ENCODE measurements at regions not wholly inside any gene's neighbourhood (a gene's known extent, or its start where the extent isn't known, plus 50 kb on each side); places are given as distances from the start of the nearest gene placed in this dataset.

DNA sequence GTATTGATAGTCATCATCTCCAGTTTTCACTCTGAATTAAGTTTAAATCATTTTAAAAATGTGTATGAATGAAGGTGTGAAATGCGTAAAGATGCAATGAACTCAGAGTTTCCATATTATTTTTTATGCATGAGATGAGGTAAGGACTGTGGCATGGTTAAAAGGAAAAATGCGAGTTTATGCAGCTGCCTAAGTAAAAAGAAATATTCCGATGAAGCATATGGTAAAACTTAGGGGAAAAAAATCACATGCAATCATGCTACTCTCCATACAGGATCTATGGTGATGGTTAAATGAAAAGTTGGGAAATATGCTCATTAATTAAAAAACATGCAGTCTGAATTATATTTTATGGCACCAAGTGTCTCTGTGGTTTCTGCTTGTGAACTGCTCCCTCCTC is 77.5 kb upstream of the SP8 start:
- Histone ChIP-seq H3K9me2 (ENCODE audit: insufficient read depth, low read length) (no peaks in the 10 kb centered on the region), H3K4me1 (ENCODE audit: insufficient read depth, low read length, poor library complexity, severe bottlenecking) (no peaks in the 10 kb centered on the region), H3K79me2 (ENCODE audit: insufficient read depth, low read depth, low read length) (no peaks in the 10 kb centered on the region), H2AFZ (ENCODE audit: low read length) (no peak overlapping the region), H3K9me3 (ENCODE audit: low read length) (no peaks in the 10 kb centered on the region), H3K4me2 (ENCODE audit: low read length) (no peak overlapping the region), H3K27ac (ENCODE audit: low read depth, low read length, poor library complexity, severe bottlenecking) (no peak overlapping the region), H4K20me1 (ENCODE audit: insufficient read depth, low read length) (no peaks in the 10 kb centered on the region), H3K4me3 (ENCODE audit: low read depth, low read length, poor library complexity, severe bottlenecking) (no peak overlapping the region), H3K36me3 (ENCODE audit: insufficient read depth, low read length) (no peaks in the 10 kb centered on the region)
- no TSS peak for BruUV-seq (replicated peaks)
- intact Hi-C loops (cut with micrococcal nuclease; ENCODE audit: unreplicated experiment): no loop called here
- POLR2A ChIA-PET: interaction anchor here (0.7 kb wide), 1 partner anchor 936 kb away, joined by 3 read pairs; no protein-coding TSS in a partner anchor
- DNase-seq (ENCODE audit: low spot score): no peak
- TF ChIP-seq EZH2phosphoT487 (IDR thresholded peaks at IDR 0.05; ENCODE audit: borderline replicate concordance, low read depth, low read length): no peak
- TF ChIP-seq, protein P1, sequence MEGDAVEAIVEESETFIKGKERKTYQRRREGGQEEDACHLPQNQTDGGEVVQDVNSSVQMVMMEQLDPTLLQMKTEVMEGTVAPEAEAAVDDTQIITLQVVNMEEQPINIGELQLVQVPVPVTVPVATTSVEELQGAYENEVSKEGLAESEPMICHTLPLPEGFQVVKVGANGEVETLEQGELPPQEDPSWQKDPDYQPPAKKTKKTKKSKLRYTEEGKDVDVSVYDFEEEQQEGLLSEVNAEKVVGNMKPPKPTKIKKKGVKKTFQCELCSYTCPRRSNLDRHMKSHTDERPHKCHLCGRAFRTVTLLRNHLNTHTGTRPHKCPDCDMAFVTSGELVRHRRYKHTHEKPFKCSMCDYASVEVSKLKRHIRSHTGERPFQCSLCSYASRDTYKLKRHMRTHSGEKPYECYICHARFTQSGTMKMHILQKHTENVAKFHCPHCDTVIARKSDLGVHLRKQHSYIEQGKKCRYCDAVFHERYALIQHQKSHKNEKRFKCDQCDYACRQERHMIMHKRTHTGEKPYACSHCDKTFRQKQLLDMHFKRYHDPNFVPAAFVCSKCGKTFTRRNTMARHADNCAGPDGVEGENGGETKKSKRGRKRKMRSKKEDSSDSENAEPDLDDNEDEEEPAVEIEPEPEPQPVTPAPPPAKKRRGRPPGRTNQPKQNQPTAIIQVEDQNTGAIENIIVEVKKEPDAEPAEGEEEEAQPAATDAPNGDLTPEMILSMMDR (conservative IDR thresholded peaks at IDR 0.05; ENCODE audit: low read length): no peak
- CTCF ChIA-PET (ENCODE audit: unreplicated experiment): no interaction called here

DNA sequence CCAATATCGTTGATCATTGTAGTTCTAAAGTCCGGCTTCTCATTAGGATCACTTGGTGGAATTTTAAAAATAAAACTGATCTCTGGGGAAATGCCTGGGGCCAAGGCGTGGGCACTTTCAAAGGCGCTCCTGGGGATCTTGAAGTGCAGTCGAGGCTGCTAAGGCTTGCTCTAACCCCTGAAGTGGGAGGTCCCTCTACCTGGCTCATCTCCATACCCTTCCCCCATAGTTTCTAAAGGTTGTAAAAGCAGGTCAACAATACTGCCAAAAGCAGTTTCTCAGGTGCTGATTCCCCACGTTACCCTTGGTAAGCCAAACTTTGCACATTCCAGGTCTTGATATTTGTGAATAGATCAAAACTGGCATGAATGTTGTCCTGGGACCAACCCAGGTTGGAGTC is 79.0 kb upstream of the SP8 start:
- intact Hi-C loops (cut with micrococcal nuclease; ENCODE audit: unreplicated experiment): no loop called here
- ChIA-PET POLR2A (no interaction called here), CTCF (ENCODE audit: unreplicated experiment) (no interaction called here)
- H3K79me2 ChIP-seq (ENCODE audit: insufficient read depth, low read depth, low read length): no peaks in the 10 kb centered on the region
- H2AFZ ChIP-seq (ENCODE audit: low read length): no peak overlapping the region
- H3K9me2 ChIP-seq (ENCODE audit: insufficient read depth, low read length): no peaks in the 10 kb centered on the region
- no peaks in the 10 kb centered on the region for H4K20me1 ChIP-seq (ENCODE audit: insufficient read depth, low read length)
- no peaks in the 10 kb centered on the region for H3K36me3 ChIP-seq (ENCODE audit: insufficient read depth, low read length)
- H3K4me2 ChIP-seq (ENCODE audit: low read length): no peak overlapping the region
- TF ChIP-seq, protein P1 (conservative IDR thresholded peaks at IDR 0.05; ENCODE audit: low read length): no peak
- TF ChIP-seq EZH2phosphoT487 (IDR thresholded peaks at IDR 0.05; ENCODE audit: borderline replicate concordance, low read depth, low read length): no peak
- H3K4me3 ChIP-seq (ENCODE audit: low read depth, low read length, poor library complexity, severe bottlenecking): no peak overlapping the region
- no peaks in the 10 kb centered on the region for H3K9me3 ChIP-seq (ENCODE audit: low read length)
- H3K27ac ChIP-seq (ENCODE audit: low read depth, low read length, poor library complexity, severe bottlenecking): no peak overlapping the region
- no peak for DNase-seq (ENCODE audit: low spot score)
- H3K4me1 ChIP-seq (ENCODE audit: insufficient read depth, low read length, poor library complexity, severe bottlenecking): no peaks in the 10 kb centered on the region
- BruUV-seq (replicated peaks): no TSS peak

DNA sequence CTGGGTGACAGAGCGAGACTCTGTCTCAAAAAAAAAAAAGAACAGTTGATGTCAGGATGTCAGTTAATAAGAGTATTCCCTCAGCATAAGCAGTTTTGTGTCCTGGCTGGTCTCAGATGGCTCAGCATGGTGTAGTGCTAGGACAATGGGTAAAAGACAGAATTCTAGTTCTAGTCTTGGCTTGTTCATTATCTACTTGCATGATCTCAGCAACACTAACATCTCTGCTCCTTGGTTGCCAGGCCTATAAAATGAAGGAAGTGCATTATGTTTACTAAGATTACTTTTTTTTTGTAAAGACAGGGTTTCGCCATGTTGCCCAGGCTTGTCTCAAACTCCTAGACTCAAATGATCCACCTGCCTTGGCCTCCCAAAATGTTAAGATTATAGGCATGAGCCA is 84.3 kb upstream of the SP8 start:
- Histone ChIP-seq H3K4me1 (ENCODE audit: insufficient read depth, low read length, poor library complexity, severe bottlenecking) (no peaks in the 10 kb centered on the region), H3K36me3 (ENCODE audit: insufficient read depth, low read length) (no peaks in the 10 kb centered on the region), H3K4me3 (ENCODE audit: low read depth, low read length, poor library complexity, severe bottlenecking) (no peak overlapping the region), H3K9me3 (ENCODE audit: low read length) (no peaks in the 10 kb centered on the region), H3K27ac (ENCODE audit: low read depth, low read length, poor library complexity, severe bottlenecking) (no peak overlapping the region), H3K9me2 (ENCODE audit: insufficient read depth, low read length) (no peaks in the 10 kb centered on the region), H2AFZ (ENCODE audit: low read length) (no peak overlapping the region), H4K20me1 (ENCODE audit: insufficient read depth, low read length) (no peaks in the 10 kb centered on the region), H3K79me2 (ENCODE audit: insufficient read depth, low read depth, low read length) (no peaks in the 10 kb centered on the region), H3K4me2 (ENCODE audit: low read length) (no peak overlapping the region)
- no peak for DNase-seq (ENCODE audit: low spot score)
- ChIA-PET CTCF (ENCODE audit: unreplicated experiment) (no interaction called here), POLR2A (no interaction called here)
- intact Hi-C loops (cut with micrococcal nuclease; ENCODE audit: unreplicated experiment): no loop called here
- BruUV-seq (replicated peaks): no TSS peak
- TF ChIP-seq, protein P1 (conservative IDR thresholded peaks at IDR 0.05; ENCODE audit: low read length): no peak
- no peak for TF ChIP-seq EZH2phosphoT487 (IDR thresholded peaks at IDR 0.05; ENCODE audit: borderline replicate concordance, low read depth, low read length)

Measured in OCI-LY7 (cell line).